GM18498 (cell line): ENCODE measurements at regions not wholly inside any gene's neighbourhood (a gene's known extent, or its start where the extent isn't known, plus 50 kb on each side); places are given as distances from the start of the nearest gene placed in this dataset.
"Not testable (repeated sequence)": the region's sequence is repeated elsewhere in the genome, so short reads cannot be mapped to it uniquely, and the experiment has no call there.

Experiments
- ATAC-seq: cut with Tn5 transposase; IDR thresholded peaks from one replicate; pipeline ENCODE4 v1.9.1; 2021; ENCODE audit warnings: mild to moderate bottlenecking, moderate library complexity; ENCODE audit not compliant: unreplicated experiment

DNA sequence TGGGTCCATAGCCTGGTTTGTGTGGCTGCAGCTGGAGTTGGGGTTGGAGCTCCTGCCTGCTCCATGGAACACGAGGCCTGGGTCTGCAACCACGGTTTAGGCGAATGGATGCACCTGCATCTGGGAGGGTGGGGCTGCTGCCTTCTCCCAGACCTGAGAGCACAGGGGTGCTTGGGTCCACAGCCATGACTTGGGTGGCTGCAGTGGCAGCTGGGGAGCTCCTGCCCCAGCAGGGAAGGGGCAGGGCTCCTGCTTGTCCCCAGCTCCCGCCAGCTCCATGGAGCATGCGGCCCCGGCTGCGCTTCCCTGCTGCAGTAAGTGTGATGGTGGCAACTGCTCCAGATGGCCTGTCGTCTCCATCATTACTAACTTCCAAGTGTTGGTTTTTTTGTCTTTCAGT, 571.1 kb upstream of the LRRN3 start:
- no peak for ATAC-seq

DNA sequence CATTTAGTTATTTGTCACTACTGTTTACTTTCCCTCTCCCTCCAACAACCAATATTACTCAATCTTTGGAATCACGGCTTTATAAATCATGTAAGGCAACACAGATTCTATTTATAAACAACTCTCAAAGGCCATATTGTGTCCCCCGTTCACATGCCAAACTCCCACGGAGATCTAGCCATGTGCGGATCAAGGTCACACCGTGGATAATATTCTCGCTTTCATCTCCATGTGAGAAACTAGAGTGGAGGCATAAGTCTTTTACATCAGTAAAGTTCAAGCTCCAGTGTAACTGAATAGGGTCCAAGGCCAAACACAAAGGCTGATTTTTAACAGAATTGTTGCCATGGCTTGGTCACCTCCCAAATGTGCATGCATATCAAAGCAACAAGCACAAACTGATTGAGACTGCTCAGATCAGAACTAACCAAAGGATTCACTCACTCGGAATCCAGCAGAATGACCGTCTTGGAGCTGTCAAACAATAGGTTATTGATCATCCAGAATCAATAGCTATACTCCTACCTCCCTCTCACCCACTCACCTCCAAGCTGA, 569.5 kb upstream of the LRRN3 start:
- no peak for ATAC-seq

DNA sequence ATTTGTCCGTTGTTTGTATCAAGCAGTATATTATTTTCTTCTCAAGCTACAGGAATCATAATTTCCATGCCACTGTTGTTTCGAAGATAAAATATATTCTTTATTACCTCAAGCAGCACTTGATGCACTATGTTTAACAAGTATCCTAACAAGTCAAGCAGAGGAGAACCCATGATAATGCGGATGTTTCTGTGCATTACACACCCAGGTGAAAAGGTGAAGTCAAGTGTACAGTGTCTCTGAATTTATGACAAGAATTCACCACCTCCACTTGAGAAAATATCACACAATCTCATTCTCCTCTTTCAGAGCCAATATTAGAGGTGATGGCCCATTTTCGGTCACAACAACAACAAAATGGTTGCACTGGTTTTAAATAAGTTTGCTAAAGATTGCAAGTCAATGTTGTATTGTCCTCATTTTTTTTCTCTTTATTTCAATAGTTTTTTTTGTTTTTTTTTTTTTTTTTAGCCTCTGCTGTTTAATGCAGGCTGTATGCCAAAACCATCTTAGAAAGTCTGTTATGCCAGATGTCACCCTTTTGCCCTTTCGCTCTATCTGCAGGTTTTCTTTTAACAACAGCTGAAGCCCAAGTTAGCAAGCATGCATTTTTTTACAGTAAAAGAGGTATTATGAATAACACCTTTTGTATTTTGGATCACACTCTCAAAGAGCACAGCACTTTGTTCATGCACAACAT, 568.7 kb upstream of the LRRN3 start:
- no peak for ATAC-seq

DNA sequence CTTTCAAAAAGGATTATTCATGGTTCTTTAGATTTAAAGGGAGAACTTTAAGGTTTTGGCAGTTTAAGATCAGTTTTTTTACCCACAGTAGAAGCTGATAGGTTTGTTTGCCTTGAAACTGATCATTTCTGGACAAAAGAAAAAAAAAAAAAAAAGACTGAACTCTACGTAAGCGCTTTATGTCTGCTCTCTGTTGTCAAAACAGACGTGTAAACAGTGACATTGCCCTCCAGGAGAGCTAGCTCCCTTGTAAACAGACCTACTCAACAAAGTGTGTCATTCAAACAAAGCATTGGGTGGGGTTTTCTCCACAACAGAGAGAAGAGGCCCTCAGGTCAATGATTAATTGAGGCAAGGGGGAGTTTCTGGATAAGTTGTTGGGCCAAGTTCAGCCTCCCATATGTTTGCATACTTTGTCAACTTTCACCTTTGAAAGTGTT, 568.1 kb upstream of the LRRN3 start:
- ATAC-seq, result no peak

DNA sequence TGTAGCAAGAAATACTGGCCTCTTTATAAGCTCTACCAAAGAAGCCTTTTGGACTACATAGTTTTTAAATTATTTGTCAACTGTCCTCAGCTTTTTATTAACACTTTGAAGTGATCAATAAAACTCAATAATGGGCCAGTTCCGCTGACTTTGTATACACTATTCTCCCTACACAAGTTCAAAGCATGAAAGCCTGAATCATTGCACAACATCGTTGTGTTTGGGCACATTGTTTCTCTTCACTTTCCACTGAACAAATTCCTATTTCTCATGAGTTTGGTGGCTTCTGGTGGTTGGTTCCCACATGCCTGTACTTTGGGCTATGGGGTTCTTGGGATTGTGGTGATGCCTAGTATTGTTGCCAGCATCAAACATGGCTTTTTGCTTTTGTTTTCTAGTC, 561.8 kb upstream of the LRRN3 start:
- no peak for ATAC-seq

DNA sequence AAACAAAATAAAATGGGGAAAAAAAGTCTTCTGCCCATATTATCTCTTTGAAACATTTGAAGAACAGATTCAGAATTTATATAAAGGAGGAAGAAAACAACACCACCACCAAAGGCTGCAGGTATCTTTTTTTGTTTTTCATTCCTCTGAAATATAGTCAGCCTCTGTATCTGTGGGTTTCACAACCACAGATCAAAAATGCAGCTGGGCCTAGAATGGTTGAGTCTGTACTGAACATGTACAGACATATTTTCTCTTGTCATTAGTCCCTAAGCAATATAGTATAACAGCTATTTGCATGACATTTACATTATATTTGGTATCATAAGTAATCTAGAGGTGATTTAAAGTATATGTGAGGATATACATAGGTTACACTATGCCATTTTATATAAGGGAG, 559.7 kb upstream of the LRRN3 start:
- no peak for ATAC-seq

DNA sequence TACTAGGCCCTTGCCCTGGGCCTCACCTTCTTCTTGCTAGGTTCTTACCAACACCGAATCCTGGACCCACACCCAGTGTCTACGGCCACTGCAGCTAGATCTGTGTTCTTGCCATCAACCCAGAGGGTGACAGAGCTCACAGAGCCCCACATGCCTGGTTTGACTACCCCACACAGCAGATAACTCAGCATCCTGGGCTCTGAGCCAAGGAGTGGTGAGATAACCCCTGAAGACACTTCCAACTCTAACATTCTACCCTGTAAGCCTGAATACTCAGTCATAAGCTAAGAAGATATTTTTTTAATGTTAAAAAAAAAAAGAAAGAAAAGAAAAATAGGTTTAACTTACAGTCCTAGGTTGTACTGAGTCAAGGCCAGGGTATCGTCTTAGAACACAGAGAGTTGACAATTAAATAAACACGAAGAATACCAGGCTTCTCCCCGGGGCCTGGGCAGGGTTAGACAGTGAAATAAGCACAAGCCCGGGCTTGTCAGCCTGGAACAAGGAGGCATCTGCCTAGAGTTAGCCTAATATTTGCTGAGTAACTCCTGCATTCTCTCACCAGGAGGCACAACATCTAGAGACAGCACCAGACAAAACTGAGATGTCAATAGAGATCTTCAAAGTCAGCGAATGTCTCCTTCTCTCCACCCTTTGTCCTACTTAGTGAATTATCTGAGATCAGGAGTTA, 556.5 kb upstream of the LRRN3 start:
- peak; percentile 45 for ATAC-seq

DNA sequence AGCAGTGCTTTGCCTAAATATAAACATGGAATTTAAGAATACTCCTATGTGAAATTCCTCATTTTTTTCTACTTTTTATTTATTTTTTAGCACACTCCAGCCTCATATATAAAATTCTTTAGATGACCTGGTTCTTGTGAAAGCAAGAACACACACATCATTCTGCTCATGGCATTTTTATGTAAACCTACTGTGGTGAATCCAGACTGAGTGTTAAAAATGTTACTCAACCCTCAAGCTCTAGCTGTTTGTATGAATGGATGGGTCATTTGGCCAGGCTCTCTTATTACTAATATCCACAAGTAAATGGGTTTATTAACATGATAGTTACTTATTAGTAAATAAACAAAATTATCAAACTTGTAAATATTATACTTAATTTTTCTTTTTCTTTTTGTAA, 551.7 kb upstream of the LRRN3 start:
- no peak for ATAC-seq

DNA sequence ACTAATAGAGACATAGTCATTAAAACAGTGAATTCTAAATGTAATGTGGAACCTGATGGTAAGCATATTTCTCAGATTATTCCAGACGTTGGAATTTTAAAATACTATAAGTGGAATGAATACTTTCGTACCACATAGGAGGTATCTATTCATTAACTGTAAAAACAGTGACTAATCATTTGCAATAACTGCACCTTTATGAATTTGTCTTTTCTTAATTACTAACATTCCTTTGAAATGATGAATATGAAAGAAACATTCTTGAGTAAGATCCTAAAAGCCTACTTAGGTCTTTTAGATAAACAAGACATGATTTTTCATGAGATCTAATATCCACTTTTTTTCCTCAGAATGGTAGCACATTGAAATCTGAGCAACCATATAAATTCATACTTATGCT, 549.0 kb upstream of the LRRN3 start:
- no peak for ATAC-seq

DNA sequence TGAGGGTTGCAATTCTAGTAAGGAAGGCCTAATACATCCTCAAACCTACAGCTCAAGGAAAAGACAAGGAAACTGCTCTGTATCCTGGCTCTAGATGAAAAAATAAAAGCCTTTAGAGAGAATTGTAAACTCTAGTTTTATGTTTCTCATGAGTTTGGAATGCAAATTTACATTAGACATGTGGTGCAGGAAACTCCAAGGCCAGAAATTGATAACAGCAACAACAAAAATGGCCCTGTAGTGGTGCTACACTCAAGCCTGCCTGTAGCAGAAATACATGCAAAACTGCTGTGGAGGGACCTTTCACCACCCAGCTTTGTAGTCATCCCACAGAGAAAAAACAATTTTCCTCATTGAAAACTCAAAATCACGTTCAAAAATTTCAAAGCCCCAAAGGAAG, 546.7 kb upstream of the LRRN3 start:
- no peak for ATAC-seq

DNA sequence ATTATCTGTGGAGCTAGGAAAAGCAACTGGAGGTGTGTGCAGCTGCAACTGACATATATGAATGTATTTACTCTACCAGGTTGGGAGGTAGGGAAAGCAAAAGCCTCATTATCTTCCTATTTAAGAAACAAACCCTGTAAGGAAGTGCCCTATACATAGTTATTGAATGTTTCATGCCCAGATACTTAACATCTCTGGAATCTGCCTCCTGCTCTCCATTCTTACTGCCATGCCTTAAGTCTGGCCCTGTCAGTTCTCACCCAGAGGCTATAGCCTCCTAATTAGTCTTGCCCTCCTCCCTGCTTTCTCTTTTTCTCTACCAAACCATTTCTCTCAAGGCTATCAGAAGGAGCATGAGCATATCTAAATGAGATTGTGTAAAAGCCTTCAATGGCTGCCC, 542.6 kb upstream of the LRRN3 start:
- ATAC-seq, result no peak

DNA sequence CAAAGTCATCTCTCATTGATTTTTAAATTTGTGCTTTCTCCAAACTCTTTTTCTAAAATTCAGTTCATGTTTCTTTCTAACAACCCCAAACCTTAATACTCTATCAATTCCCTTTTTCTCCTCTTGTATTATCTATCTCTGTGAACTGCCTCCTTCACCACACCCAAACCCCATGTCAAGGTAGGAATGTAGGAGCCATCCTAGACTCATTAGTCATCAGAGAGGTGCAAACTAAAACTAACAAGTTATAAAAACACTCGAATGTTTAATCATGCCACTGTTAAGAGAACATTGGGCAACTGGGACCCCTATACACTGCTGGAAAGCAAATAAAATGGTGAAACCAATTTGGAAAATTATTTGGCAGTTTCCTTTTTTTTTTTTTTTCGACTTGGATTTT, 533.8 kb upstream of the LRRN3 start:
- no peak for ATAC-seq

DNA sequence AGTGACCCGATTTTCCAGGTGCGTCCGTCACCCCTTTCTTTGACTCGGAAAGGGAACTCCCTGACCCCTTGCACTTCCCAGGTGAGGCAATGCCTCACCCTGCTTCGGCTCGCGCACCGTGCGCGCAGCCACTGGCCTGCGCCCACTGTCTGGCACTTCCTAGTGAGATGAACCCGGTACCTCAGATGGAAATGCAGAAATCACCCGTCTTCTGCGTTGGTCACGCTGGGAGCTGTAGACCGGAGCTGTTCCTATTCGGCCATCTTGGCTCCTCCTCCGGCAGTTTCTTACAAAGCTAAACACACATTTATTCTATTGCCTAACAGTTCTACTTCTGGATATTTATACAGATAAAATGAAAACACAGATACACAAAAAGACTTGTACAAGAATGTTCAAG, 527.6 kb upstream of the LRRN3 start:
- ATAC-seq, result not testable (repeated sequence)

DNA sequence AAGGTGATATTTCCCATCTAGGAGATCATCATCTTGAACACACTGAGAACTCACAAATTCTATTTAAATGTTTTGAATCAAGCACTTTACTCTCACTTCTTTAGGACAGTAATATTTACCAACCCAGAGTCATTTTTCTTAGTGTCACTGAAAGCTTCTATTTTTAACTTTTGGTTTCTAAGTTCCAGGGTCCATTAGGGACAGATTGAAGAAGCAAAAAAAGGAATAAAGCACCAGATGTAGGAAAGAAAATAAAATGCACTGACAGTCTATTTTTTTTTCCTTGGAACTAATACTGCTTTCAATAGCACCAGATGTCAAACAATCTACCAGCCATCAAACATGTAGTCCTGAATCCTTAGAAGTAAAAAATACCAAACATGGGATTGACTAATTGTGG, 526.7 kb upstream of the LRRN3 start:
- no peak for ATAC-seq

DNA sequence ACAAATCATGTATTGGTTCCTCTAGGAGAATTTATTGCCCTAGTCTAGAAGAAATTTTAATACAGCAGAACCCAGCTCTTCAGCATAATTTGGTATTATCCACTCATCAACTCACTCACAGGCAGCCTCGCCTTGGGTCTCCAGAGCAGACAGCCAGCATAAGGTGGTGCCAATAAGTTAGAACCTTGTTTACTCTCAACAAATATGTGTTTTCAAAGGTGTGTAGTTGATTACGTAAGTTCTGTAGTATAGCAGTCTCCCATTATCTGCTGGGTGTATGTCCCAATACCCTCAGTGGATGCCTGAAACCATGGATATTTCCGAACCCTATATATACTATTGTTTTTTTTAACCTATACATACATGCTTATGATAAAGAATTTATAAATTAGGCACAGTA, 522.5 kb upstream of the LRRN3 start:
- no peak for ATAC-seq

DNA sequence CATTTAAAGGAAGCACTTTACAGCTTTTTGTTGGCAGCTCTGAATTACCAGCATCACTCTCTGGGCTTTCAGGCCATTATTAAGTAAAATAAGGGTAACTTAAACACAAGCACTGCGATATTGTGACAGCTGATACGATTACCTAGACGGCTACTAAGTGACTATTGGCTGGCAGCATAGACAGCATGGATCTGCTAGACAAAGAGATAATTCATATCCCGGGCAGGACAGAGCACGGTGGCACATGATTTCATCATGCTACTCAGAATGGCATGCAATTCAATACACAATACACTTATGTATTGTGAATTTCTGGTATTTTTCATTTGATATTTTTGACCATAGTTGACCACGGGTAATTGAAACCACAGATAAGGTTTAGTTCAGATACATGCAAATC, 522.0 kb upstream of the LRRN3 start:
- ATAC-seq, result no peak

DNA sequence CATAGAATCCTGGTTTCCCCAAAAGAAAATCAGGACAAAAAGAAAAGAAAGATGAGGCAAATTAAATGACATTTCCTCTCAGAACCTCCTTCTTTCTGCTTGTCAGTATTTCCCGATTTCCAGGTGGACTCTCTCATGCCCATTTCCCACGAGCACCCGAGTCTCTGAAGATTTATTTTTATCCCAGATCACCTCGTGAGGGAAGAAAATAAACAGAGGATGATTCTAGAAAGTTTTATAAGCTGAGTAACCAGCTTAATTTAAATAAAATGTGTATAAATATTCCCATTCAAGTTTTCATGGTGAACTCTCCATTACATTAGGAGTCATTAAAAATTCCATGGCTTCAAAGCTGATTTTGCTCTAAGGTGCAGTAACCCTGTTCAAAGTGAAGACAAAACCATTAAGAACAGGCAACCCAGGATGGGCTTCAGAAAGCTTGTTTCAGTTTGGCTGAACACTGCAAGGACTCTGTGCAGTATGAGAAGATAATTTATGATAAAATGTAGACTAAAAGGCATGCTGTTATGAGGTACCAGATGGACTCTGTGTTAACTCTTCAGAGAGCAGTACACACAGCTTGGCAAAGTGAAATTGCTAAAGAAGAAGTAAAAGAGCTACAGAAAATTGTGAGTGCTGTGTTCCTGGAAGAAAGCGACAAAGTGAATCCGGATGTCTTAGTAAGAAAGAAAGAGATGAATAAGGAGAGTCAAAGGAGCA, 521.3 kb upstream of the LRRN3 start:
- ATAC-seq, result no peak

DNA sequence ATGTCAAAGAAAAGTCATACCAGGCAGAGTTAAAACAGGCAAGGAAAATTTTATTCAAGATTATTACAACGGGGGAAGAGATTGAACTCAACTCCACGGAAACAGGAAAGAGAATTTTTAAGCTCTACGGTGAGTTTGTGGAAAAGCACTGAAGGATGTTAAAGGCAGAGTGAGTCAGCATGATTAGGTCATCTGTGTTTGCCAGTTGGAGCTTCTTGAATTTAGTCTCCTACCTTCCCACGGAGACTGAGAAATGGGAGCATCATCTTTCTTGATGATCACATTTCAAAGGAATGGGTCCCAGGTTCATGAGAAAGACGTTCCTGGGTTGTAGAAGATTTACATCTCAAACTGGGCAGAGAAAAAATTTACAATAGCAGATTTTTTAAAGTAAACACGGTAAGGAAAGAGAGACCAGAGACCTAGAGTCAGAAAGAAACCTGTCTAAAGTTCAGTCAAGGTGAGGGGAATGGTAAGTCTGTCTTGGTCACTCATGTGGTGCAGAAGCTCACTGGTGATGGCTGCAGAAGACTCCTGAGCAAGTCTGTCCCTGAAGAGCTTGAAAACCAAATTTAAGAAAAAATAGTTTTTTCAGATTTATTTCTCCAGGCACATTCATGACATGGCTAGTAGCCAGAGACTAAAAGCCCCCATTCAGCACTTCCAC, 516.9 kb upstream of the LRRN3 start:
- no peak for ATAC-seq

DNA sequence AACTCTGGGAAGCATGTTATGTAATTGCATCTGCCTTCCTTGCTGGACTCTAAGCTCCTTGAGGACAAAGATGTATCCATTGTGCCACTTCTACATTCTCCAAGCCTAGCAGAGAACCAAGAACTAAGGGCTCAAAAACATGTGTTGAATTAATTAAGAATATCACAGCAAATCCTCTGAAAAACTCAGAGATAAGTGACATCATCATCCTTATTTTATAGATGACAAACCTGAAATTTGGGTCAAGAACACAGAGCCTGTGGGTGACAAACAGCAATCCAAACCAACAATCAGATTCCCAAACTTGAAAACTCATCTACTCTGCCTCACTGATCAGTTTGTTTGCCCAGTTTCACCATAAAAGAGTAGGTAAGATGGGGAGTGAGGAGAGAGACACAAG, 503.6 kb upstream of the LRRN3 start:
- no peak for ATAC-seq

DNA sequence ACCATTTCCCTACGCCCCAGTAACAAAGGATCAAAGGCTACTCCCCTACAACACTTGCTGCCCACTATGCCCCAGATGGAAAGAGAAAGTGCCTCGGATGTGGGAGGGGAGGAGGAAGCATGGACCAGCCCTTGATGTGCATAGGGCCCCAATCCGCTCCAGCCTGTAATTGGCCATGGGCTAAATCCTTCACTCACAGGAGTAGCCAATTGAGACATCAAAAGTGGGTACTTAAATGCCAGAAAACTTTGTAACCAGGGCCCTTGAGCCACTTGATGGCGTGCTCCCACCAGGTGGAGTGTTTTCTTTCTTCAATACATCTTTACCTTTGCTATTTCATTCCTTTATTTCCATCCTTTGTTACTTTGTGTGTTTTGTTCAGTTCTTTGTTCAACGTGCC, 500.5 kb upstream of the LRRN3 start:
- no peak for ATAC-seq

DNA sequence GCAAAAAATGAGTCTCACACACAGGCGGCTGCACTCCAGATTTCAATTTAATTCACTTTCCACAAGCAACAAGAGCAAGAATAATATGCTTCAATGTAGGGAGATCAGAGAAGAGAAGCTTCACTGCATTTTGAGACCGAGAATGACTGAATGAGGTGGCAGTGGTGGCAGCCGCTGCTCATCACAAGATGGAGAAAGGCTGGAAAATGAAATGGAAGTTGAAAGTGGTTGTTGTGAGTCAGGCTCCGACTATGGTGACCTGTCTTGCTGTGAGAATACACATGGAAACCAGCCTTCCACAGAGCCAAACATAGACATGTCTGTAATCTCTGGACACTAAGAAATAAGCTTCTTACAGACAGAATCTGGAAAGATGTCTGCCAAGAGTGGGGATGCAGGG, 499.6 kb upstream of the LRRN3 start:
- ATAC-seq, result no peak
